Nephron (organoid): ENCODE measurements at regions not wholly inside any gene's neighbourhood (a gene's known extent, or its start where the extent isn't known, plus 50 kb on each side); places are given as distances from the start of the nearest gene placed in this dataset.

ENCODE experiments used
- H3K27ac Mint-ChIP-seq, 3 experiments: 2 replicates each; pipeline ENCODE4 v1.8.0; 2020; ENCODE audit warnings: mixed read lengths in 3 of 3, mild to moderate bottlenecking in 2 of 3, moderate library complexity in 1 of 3
- H3K27me3 Mint-ChIP-seq: 2 replicates; pipeline ENCODE4 v1.8.0; 2021; ENCODE audit warnings: low read depth, mild to moderate bottlenecking, moderate library complexity, mixed read lengths
- H3K36me3 Mint-ChIP-seq: 2 replicates; pipeline ENCODE4 v1.8.0; 2020; ENCODE audit warnings: low read depth, mixed read lengths
- H3K4me1 Mint-ChIP-seq: 2 replicates; pipeline ENCODE4 v1.8.0; 2020; ENCODE audit warnings: mixed read lengths
- H3K4me3 Mint-ChIP-seq, 3 experiments: 2 replicates each; pipeline ENCODE4 v1.8.0; 2020; ENCODE audit warnings: mild to moderate bottlenecking in 3 of 3, mixed read lengths in 3 of 3, moderate library complexity in 2 of 3
- H3K9me3 Mint-ChIP-seq: 2 replicates; pipeline ENCODE4 v1.8.0; 2020; ENCODE audit warnings: mixed read lengths
- CTCF ChIP-seq, 3 experiments: fragments of 200-600 bp; sonication (generic); IDR thresholded peaks; one replicate each; pipeline ENCODE4 v1.5.0; 2021; ENCODE audit warnings: antibody characterized with exemption in 3 of 3; ENCODE audit not compliant: unreplicated experiment in 3 of 3

DNA sequence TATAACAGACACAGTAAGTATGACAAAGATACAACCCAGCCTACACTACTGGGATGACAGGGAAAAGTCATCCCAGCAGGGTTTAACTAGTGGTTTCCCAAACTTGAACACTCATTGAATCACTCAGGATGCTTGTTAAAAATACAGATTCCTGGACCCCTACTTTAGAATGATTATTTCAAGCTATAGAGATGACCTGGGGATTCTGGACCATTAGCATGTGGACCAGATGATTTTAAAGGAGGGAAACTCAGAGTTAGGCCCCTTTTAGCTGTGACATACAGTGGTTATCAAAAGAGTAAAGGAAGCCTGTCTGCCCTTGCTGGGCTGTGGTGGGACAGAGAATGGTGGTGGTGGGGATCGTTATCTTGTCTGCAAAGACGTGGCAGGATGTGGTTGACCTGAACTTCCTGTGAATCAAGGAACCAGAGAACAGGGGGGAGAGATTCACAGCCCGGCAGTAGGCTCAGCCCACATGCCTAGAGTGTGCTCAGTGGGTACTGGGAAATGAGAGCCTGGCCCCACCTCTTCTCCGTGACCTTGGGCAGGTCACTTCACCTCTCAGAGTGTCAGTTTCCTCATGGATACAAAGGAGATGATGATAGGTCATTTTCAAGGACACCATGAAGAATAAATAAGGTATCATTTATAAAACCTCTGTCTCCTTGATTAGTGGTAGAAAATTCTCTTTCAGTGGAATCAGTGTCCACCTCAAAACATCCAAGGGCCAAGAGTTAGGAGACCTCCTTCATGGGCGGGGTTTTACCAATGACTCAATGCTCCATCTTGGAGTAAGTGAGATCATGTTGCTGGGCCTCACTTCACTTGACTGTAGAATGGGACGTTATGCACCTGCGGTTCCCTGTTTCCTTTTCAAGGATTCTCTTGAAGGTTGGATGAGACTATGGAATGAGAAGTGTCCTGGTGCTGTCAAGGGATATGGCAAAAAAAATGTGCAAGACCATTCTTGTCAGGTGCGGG, 306.5 kb downstream of the RPLP1 start:
- Mint-ChIP-seq H3K27me3 (peaks cover 56% of the 10 kb centered on the region), H3K36me3 (no peaks in the 10 kb centered on the region), H3K9me3 (peaks cover 5% of the 10 kb centered on the region), H3K27ac (no peak overlapping the region), H3K4me3 (no peak overlapping the region), H3K4me1 (peaks cover 7% of the 10 kb centered on the region)
- TF ChIP-seq CTCF (IDR thresholded peaks at IDR 0.05; ENCODE audit: unreplicated experiment in 3 of 3): no peak

GRCh38 chr15:69760258-69760845, 307.7 kb downstream of the RPLP1 start:
- no peak overlapping the region for H3K4me3 Mint-ChIP-seq
- H3K27ac Mint-ChIP-seq: no peak overlapping the region
- H3K27me3 Mint-ChIP-seq: peaks cover 47% of the 10 kb centered on the region
- no peaks in the 10 kb centered on the region for H3K9me3 Mint-ChIP-seq
- H3K36me3 Mint-ChIP-seq: no peaks in the 10 kb centered on the region
- no peak for TF ChIP-seq CTCF (IDR thresholded peaks at IDR 0.05; ENCODE audit: unreplicated experiment in 3 of 3)
- peaks cover 5% of the 10 kb centered on the region for H3K4me1 Mint-ChIP-seq

DNA sequence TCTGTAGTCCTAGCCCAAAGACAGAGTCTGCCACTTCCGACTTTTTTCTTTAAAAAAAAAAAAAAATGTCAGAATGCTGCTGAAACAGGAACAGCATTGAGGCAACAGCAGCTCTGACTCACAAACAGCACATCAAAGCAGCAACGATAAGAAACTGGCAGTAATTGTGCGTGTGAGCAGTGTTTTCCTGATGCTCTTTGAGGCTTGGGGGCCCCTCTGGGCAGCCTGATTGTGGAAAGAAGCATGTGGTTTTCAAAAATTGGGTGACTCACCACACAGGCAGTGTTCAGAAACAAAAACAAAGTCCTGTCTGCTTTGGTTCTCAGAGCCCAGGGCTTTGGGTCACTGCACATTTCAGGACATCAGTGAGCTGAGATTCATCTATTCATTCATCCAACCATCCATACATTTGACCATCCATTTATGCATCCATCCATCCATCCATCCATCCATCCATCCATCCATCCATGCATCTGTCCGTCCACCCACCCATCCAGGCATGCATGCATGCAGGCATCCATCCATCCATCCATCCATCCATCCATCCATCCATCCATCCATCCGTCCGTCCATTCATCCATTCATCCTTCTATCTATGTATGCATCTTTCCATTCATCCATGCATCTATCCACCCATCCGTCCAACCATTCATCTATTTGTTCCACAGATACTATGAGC, 308.4 kb downstream of the RPLP1 start:
- no peak overlapping the region for H3K4me3 Mint-ChIP-seq
- H3K4me1 Mint-ChIP-seq: no peaks in the 10 kb centered on the region
- no peaks in the 10 kb centered on the region for H3K36me3 Mint-ChIP-seq
- no peak overlapping the region for H3K27ac Mint-ChIP-seq
- TF ChIP-seq CTCF (IDR thresholded peaks at IDR 0.05; ENCODE audit: unreplicated experiment in 3 of 3): no peak
- peaks cover 40% of the 10 kb centered on the region for H3K27me3 Mint-ChIP-seq
- no peaks in the 10 kb centered on the region for H3K9me3 Mint-ChIP-seq

GRCh38 chr15:69762373-69763148, 309.9 kb downstream of the RPLP1 start:
- no peaks in the 10 kb centered on the region for H3K36me3 Mint-ChIP-seq

More at GRCh38 chr15:69762373-69763148, 309.9 kb downstream of the RPLP1 start:
- TF ChIP-seq CTCF (IDR thresholded peaks at IDR 0.05; ENCODE audit: unreplicated experiment in 3 of 3): no peak
- H3K27ac Mint-ChIP-seq: no peak overlapping the region
- peaks cover 9% of the 10 kb centered on the region for H3K9me3 Mint-ChIP-seq
- H3K4me1 Mint-ChIP-seq: no peaks in the 10 kb centered on the region
- H3K4me3 Mint-ChIP-seq: no peak overlapping the region
- H3K27me3 Mint-ChIP-seq: peaks cover 36% of the 10 kb centered on the region
